ENCODE measurements at regions not wholly inside any gene's neighbourhood (a gene's known extent, or its start where the extent isn't known, plus 50 kb on each side); places are given as distances from the start of the nearest gene placed in this dataset.
"Not testable (repeated sequence)": the region's sequence is repeated elsewhere in the genome, so short reads cannot be mapped to it uniquely, and the experiment has no call there.

DNA sequence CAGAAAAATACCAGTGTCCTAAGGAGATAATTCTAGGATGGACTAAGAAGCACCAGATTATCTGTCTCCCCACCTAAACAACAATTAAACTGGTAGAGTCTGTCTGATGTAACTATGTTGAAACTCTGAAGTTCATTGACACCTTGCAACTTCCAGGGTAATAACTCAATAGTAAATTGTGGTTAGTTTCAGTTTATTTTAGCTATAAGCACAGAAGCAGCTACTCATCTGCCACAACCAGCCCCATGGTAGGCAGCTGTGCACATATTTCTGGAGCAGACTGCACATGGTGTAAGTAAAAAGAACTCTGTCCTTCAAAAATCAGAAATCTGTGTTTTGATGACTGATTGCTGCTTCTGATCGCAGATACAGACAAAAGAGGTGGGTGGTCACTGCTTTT, 852.1 kb downstream of the CDH11 start:
- Histone ChIP-seq H3K27ac (ENCODE audit: low read depth, low read length) (no peak overlapping the region), H3K27me3 (ENCODE audit: control insufficient read depth, low read length) (no peaks in the 10 kb centered on the region), H3K79me2 (ENCODE audit: control insufficient read depth, low read length) (no peaks in the 10 kb centered on the region), H3K4me1 (ENCODE audit: control insufficient read depth, low read length) (no peaks in the 10 kb centered on the region), H3K9me3 (ENCODE audit: control insufficient read depth, insufficient read depth, low read length) (peaks cover 10% of the 10 kb centered on the region; the same call in 1 of the 2 replicates), H3K4me3 (ENCODE audit: low read length) (no peak overlapping the region), H3F3A (ENCODE audit: control insufficient read depth, insufficient read depth) (no peaks in the 10 kb centered on the region), H3K36me3 (ENCODE audit: control insufficient read depth, low read length) (no peaks in the 10 kb centered on the region), H3K9me2 (replicated peaks; ENCODE audit: control insufficient read depth, low read length) (no peaks in the 10 kb centered on the region), H3K4me2 (ENCODE audit: low read length) (no peak overlapping the region), H4K20me1 (ENCODE audit: control insufficient read depth, insufficient read depth, low read depth, low read length) (no peaks in the 10 kb centered on the region)
- TF ChIP-seq, protein P1, sequence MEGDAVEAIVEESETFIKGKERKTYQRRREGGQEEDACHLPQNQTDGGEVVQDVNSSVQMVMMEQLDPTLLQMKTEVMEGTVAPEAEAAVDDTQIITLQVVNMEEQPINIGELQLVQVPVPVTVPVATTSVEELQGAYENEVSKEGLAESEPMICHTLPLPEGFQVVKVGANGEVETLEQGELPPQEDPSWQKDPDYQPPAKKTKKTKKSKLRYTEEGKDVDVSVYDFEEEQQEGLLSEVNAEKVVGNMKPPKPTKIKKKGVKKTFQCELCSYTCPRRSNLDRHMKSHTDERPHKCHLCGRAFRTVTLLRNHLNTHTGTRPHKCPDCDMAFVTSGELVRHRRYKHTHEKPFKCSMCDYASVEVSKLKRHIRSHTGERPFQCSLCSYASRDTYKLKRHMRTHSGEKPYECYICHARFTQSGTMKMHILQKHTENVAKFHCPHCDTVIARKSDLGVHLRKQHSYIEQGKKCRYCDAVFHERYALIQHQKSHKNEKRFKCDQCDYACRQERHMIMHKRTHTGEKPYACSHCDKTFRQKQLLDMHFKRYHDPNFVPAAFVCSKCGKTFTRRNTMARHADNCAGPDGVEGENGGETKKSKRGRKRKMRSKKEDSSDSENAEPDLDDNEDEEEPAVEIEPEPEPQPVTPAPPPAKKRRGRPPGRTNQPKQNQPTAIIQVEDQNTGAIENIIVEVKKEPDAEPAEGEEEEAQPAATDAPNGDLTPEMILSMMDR (IDR thresholded peaks at IDR 0.05; ENCODE audit: low read depth, low read length, poor library complexity, severe bottlenecking), result no peak
- no peak for TF ChIP-seq EZH2phosphoT487 (IDR thresholded peaks at IDR 0.05; ENCODE audit: borderline replicate concordance, low read length)

DNA sequence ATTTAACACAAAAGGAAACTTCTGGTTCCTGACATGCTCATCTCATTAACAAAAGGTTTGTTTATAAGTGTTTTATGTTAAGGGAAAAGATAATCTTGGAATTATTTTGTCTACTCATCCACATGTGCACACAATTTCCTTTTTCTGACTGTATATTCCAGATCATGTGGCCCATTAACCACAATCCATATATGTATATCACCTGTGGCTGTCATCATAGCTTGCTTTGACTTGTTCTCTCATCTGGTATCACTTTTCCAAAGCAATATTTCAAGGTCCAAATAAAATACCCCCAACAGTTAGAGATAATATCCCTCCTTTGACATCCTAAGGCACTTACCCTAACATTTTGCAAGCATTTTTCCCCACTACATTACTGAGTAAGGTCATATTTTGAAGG, 856.1 kb downstream of the CDH11 start:
- Histone ChIP-seq H4K20me1 (ENCODE audit: control insufficient read depth, insufficient read depth, low read depth, low read length) (no peaks in the 10 kb centered on the region), H3K27me3 (ENCODE audit: control insufficient read depth, low read length) (no peaks in the 10 kb centered on the region), H3K4me1 (ENCODE audit: control insufficient read depth, low read length) (no peaks in the 10 kb centered on the region), H3K36me3 (ENCODE audit: control insufficient read depth, low read length) (no peaks in the 10 kb centered on the region), H3K4me2 (ENCODE audit: low read length) (no peak overlapping the region), H3K9me3 (ENCODE audit: control insufficient read depth, insufficient read depth, low read length) (peaks cover 13% of the 10 kb centered on the region), H3K4me3 (ENCODE audit: low read length) (no peak overlapping the region), H3K9me2 (replicated peaks; ENCODE audit: control insufficient read depth, low read length) (no peaks in the 10 kb centered on the region), H3K79me2 (ENCODE audit: control insufficient read depth, low read length) (no peaks in the 10 kb centered on the region), H3F3A (ENCODE audit: control insufficient read depth, insufficient read depth) (no peaks in the 10 kb centered on the region), H3K27ac (ENCODE audit: low read depth, low read length) (no peak overlapping the region)
- no peak for TF ChIP-seq EZH2phosphoT487 (IDR thresholded peaks at IDR 0.05; ENCODE audit: borderline replicate concordance, low read length)
- TF ChIP-seq, protein P1 (IDR thresholded peaks at IDR 0.05; ENCODE audit: low read depth, low read length, poor library complexity, severe bottlenecking), result no peak

DNA sequence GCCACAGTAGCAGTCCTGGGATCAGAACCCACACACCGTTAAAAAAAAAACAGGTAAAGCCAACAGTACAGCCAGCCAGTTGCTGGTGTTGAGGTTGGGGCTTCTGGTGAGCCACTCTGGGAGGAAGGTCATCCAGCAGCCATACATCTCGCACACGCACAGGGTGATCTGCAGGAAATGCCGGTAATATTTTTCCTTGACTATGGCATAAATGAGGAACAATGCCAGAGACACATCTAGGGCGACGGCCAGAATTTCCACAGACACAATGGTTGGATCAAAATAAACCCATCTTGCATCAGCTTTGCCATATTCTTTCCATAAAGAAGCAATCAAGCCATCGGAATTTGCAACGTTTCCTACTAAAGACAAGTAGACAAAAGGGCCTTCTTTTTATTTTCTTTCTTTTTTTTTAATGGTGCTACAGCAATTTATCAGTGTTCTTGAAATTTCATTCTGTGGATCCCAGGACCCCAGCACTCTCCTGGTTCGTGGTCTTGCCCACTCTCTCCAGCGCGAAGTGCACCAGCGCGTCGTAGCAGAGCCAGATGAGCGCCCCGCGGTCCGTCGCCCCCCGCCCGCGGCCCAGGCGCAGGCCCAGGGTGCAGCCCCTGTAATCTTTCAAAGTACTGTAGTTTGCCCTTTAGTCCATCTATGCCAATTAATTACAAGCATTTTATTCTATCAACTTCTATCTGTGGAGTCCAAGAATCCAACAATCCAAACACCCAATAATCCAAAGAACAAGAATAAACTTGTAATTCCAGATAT, 861.0 kb downstream of the CDH11 start:
- not testable (repeated sequence) for H3K4me2 ChIP-seq (ENCODE audit: low read length); H4K20me1 ChIP-seq (ENCODE audit: control insufficient read depth, insufficient read depth, low read depth, low read length); H3K27ac ChIP-seq (ENCODE audit: low read depth, low read length)

DNA sequence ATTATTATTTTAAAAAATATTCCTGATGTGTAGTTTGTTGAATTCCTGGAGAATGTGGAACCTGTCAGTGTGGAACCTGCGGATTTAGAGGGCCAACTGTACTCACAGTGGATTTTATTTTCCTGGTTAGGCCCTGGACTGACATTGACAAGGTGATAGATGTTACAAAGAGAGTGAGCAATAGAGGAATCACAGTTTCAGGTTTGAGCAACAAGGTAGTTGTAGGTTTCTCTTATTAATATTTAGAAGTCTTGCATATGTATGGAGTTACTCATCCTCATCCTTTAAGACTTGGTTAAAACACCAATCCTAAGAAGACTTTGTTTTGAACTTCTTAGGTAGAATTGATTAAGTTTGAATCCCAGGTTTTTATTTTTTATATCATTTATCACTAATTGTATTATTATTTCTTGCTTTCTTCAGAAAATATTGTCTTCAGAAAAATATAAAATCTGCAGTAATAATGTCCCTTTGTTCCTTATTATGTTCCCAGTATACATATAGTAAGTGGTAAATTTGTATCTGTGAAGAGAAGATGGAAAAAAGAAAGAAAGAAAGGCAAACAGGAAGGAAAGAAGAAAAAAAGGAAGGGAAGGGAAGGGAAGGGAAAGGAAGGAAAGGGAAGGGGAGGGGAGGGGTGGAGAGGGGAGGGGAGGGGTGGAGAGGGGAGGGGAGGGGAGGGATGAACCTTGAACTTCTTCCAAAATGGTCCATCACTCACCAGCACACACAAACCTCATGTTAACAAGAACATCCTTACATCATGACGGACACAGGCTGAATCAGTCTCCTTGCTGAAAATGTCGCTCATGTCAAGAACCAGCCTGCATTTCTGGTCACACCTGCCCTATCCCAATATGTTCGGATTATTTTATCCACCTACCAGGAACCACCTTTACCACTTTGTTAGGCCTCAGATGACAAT, 867.2 kb downstream of the CDH11 start:
- H3K4me2 ChIP-seq (ENCODE audit: low read length), result no peak overlapping the region
- H3K4me3 ChIP-seq (ENCODE audit: low read length), result no peak overlapping the region

More for the DNA sequence above, 861.0 kb downstream of the CDH11 start:
- H3K9me3 ChIP-seq (ENCODE audit: control insufficient read depth, insufficient read depth, low read length); H3K79me2 ChIP-seq (ENCODE audit: control insufficient read depth, low read length); H3K4me1 ChIP-seq (ENCODE audit: control insufficient read depth, low read length); H3K27me3 ChIP-seq (ENCODE audit: control insufficient read depth, low read length); H3F3A ChIP-seq (ENCODE audit: control insufficient read depth, insufficient read depth); H3K4me3 ChIP-seq (ENCODE audit: low read length); H3K36me3 ChIP-seq (ENCODE audit: control insufficient read depth, low read length); H3K9me2 ChIP-seq (replicated peaks; ENCODE audit: control insufficient read depth, low read length): not testable (repeated sequence)

More for the DNA sequence above, 867.2 kb downstream of the CDH11 start:
- Histone ChIP-seq H3K9me2 (replicated peaks; ENCODE audit: control insufficient read depth, low read length) (no peaks in the 10 kb centered on the region), H4K20me1 (ENCODE audit: control insufficient read depth, insufficient read depth, low read depth, low read length) (no peaks in the 10 kb centered on the region), H3K27ac (ENCODE audit: low read depth, low read length) (no peak overlapping the region), H3K79me2 (ENCODE audit: control insufficient read depth, low read length) (no peaks in the 10 kb centered on the region), H3F3A (ENCODE audit: control insufficient read depth, insufficient read depth) (no peaks in the 10 kb centered on the region), H3K9me3 (ENCODE audit: control insufficient read depth, insufficient read depth, low read length) (no peaks in the 10 kb centered on the region), H3K27me3 (ENCODE audit: control insufficient read depth, low read length) (no peaks in the 10 kb centered on the region), H3K36me3 (ENCODE audit: control insufficient read depth, low read length) (no peaks in the 10 kb centered on the region), H3K4me1 (ENCODE audit: control insufficient read depth, low read length) (peaks cover 3% of the 10 kb centered on the region; the same call in 1 of the 2 replicates)
- TF ChIP-seq, protein P1 (IDR thresholded peaks at IDR 0.05; ENCODE audit: low read depth, low read length, poor library complexity, severe bottlenecking), result no peak
- TF ChIP-seq EZH2phosphoT487 (IDR thresholded peaks at IDR 0.05; ENCODE audit: borderline replicate concordance, low read length), result no peak

All from DOHH2 (cell line).